ENCODE measurements at regions not wholly inside any gene's neighbourhood (a gene's known extent, or its start where the extent isn't known, plus 50 kb on each side); places are given as distances from the start of the nearest gene placed in this dataset.

DNA sequence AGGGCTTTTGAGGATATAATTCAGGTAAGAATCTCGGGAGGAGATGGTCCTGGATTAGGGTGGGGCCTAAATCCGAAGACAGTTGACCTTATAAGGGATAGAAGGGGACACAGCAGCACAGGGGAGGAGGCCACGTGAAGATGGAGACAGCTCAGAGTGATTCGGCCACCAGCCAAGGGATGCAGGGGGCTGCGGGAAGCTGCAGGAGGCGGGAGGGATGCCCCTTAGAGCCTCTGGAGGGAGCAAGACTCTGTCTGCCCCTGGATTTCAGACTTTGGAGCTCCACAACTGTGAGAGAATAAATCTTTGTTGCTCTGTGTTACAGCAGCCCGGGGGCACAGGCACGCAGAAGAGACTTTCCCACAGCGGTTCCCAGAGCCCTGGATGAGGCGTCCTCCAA is 143.7 kb downstream of the ASB1 start:
- Mint-ChIP-seq H3K4me1 (peaks cover 16% of the 10 kb centered on the region), H3K27ac (no peak overlapping the region), H3K36me3 (no peaks in the 10 kb centered on the region), H3K9me3 (no peaks in the 10 kb centered on the region), H3K27me3 (ENCODE audit: low read depth) (peaks cover 6% of the 10 kb centered on the region), H3K4me3 (no peak overlapping the region)
- DNase-seq (ENCODE audit: low spot score in 2 of 2, unreplicated experiment in 2 of 2) = no peak
- TF ChIP-seq, protein P1, sequence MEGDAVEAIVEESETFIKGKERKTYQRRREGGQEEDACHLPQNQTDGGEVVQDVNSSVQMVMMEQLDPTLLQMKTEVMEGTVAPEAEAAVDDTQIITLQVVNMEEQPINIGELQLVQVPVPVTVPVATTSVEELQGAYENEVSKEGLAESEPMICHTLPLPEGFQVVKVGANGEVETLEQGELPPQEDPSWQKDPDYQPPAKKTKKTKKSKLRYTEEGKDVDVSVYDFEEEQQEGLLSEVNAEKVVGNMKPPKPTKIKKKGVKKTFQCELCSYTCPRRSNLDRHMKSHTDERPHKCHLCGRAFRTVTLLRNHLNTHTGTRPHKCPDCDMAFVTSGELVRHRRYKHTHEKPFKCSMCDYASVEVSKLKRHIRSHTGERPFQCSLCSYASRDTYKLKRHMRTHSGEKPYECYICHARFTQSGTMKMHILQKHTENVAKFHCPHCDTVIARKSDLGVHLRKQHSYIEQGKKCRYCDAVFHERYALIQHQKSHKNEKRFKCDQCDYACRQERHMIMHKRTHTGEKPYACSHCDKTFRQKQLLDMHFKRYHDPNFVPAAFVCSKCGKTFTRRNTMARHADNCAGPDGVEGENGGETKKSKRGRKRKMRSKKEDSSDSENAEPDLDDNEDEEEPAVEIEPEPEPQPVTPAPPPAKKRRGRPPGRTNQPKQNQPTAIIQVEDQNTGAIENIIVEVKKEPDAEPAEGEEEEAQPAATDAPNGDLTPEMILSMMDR (IDR thresholded peaks at IDR 0.05; ENCODE audit: unreplicated experiment) = no peak

DNA sequence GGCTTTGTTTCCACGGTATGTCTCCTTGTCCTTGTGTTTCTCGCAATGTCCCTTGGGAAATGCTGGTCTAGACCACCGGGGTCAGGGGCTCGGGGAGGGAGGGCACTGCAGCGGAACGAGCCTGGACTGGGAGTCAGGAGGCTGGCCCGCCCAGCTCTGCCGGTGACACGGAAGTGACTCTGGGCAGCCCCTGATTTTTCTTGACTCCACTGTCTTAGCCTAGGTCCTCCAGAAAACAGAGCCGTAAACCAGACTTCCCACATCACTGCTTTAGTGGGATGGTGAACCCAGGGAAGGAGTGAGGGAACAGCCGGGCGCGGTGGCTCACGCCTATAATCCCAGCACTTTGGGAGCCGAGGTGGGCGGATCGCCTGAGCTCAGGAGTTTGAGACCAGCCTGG is 144.2 kb downstream of the ASB1 start:
- Mint-ChIP-seq H3K4me1 (peaks cover 16% of the 10 kb centered on the region), H3K36me3 (no peaks in the 10 kb centered on the region), H3K9me3 (no peaks in the 10 kb centered on the region), H3K4me3 (no peak overlapping the region), H3K27me3 (ENCODE audit: low read depth) (peaks cover 6% of the 10 kb centered on the region), H3K27ac (no peak overlapping the region)
- no peak for DNase-seq (ENCODE audit: low spot score in 2 of 2, unreplicated experiment in 2 of 2)
- TF ChIP-seq, protein P1 (IDR thresholded peaks at IDR 0.05; ENCODE audit: unreplicated experiment) = no peak

DNA sequence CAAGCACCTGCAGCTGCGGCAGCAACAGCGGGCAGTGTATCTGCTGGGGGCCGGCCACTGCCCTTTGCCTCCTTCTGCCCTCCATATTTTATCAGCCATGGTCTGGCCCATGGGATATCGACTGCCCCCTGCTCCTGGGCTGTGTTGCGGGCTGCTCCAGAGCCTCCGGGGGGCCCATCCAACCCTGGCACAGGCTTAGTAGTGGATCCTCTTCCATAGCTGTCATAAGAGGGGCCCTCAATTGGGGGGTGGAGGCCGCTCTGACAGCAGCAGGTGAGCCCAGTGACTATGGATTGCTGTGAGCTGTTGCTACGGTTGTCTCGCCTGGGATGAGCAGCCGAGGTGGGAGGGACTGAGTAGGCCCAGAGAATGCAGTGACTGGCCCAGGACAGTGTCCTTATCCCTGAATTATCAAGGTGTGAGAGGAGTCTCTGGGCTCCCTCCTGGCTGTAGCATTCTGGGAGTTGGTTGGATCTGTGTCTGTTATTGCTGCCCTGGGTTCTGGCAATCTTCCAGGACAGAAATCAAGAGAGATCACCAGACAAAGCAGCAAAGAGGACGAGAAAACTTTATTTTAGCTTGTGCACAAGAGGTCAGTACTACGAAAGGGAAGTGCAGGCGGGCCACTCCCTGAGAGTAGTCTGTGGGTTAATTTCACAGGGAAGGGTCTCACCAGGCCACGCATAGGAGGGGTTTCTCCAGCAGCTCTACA is 145.1 kb downstream of the ASB1 start:
- no peaks in the 10 kb centered on the region for H3K36me3 Mint-ChIP-seq
- peaks cover 6% of the 10 kb centered on the region for H3K27me3 Mint-ChIP-seq (ENCODE audit: low read depth)
- H3K9me3 Mint-ChIP-seq = no peaks in the 10 kb centered on the region
- TF ChIP-seq, protein P1 (IDR thresholded peaks at IDR 0.05; ENCODE audit: unreplicated experiment) = no peak
- peaks cover 16% of the 10 kb centered on the region for H3K4me1 Mint-ChIP-seq
- DNase-seq (ENCODE audit: low spot score in 2 of 2, unreplicated experiment in 2 of 2) = no peak
- H3K27ac Mint-ChIP-seq = peak overlapping the region; percentile 78
- no peak overlapping the region for H3K4me3 Mint-ChIP-seq

DNA sequence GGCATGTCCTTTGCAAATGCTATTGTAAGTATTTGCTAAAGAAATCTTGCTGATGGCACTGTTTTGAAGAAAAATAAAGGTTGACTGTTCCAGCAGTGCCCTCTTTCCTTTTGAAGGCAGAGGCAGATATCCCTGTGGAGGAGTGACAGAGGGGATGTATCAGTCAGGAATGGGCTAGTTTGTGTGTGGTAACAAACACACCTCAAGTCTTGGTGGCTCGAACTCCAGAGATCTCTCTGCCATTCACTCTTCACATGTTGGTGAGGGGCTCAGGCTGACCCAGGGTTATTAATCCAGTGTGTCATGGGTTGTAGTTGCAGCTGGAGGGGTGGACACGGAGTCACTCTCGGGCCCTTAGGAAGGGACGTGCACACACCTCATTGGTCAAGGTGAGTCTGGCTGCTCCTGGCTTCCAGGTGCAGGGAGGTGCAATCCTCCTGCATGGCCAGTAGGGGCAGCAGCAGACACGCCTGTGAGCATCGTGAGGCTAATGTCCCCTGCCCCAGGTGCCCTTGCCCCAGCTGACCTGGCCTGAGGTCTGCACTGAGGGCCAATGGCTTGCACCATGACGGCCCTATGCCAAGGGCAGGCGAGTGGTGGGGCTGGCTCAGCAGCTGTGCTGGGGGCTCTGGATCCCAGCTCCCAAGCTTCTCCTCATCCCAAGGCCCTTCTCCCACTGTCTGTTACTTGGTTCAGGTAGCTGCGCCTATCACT is 146.5 kb downstream of the ASB1 start:
- H3K9me3 Mint-ChIP-seq = no peaks in the 10 kb centered on the region
- peaks cover 16% of the 10 kb centered on the region for H3K4me1 Mint-ChIP-seq
- no peaks in the 10 kb centered on the region for H3K36me3 Mint-ChIP-seq
- no peak for DNase-seq (ENCODE audit: low spot score in 2 of 2, unreplicated experiment in 2 of 2)
- H3K4me3 Mint-ChIP-seq = no peak overlapping the region
- H3K27ac Mint-ChIP-seq = no peak overlapping the region
- peaks cover 6% of the 10 kb centered on the region for H3K27me3 Mint-ChIP-seq (ENCODE audit: low read depth)
- TF ChIP-seq, protein P1 (IDR thresholded peaks at IDR 0.05; ENCODE audit: unreplicated experiment) = peak; percentile 47

DNA sequence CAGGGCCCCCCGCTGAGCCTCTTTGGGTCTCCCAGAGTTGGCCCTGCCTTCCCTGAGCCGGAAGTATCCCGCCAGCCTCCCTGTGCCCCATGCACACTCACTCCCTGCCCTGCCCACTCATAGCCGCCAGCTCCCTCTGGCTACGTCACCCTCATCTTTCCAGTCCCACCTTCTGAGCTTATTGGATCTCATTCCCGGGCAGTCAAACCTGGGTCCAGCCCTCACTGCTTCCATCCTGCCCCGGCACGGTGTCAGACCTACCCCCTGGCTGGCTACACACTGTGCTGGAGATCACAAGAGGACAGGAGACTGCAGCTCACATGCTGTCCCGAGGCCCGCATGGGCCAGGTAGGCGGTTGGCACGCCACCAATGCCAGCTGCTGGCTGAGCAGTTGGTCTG is 147.2 kb downstream of the ASB1 start:
- TF ChIP-seq, protein P1 (IDR thresholded peaks at IDR 0.05; ENCODE audit: unreplicated experiment) = no peak
- Mint-ChIP-seq H3K4me3 (no peak overlapping the region), H3K27ac (peak overlapping the region; percentile 34), H3K27me3 (ENCODE audit: low read depth) (peaks cover 6% of the 10 kb centered on the region), H3K4me1 (peaks cover 16% of the 10 kb centered on the region), H3K36me3 (no peaks in the 10 kb centered on the region), H3K9me3 (no peaks in the 10 kb centered on the region)
- no peak for DNase-seq (ENCODE audit: low spot score in 2 of 2, unreplicated experiment in 2 of 2)
